Psoas muscle (tissue), 7 donors: ENCODE measurements at regions not wholly inside any gene's neighbourhood (a gene's known extent, or its start where the extent isn't known, plus 50 kb on each side); places are given as distances from the start of the nearest gene placed in this dataset.

Experiments
- ATAC-seq, 4 donors: fragments of 200-7000 bp; cut with Tn5 transposase; one replicate each; pipeline ENCODE4 v1.9.1; 2020; ENCODE audit warnings: moderate library complexity in 3 of 4, mild to moderate bottlenecking in 2 of 4
- DNase-seq, 2 donors: peaks; one replicate each; pipeline ENCODE4 v3.0.0-alpha.2; 2020
- H3K27ac ChIP-seq: fragments of 200-600 bp; one replicate; pipeline ENCODE4 v1.8.0; 2022
- H3K27me3 ChIP-seq, 3 donors: fragments of 200-600 bp in 1 of 3; one replicate each; pipeline versions ENCODE4 v1.6.1 to v1.8.0; 2013 to 2022; ENCODE audit warnings: low read length in 2 of 3, mild to moderate bottlenecking in 2 of 3, moderate library complexity in 1 of 3; ENCODE audit not compliant: insufficient read depth in 3 of 3
- H3K36me3 ChIP-seq, 2 donors: fragments of 200-600 bp in 1 of 2; one replicate each; pipeline versions ENCODE4 v1.6.1 to v1.8.0; 2013 to 2022; ENCODE audit warnings: low read depth in 1 of 2, mild to moderate bottlenecking in 1 of 2, moderate library complexity in 1 of 2; ENCODE audit not compliant: insufficient read depth in 1 of 2
- H3K4me1 ChIP-seq: fragments of 200-600 bp; one replicate; pipeline ENCODE4 v1.8.0; 2022
- H3K4me3 ChIP-seq: fragments of 200-600 bp; one replicate; pipeline ENCODE4 v1.8.0; 2022; ENCODE audit warnings: mild to moderate bottlenecking
- H3K9me3 ChIP-seq: fragments of 200-600 bp; one replicate; pipeline ENCODE4 v1.8.0; 2022
- WGBS, 3 donors: extraction: QIAGEN DNeasy Blood & Tissue Kit; methylation state at CpG; one replicate each; pipeline versions ENCODE4 v1.1.6 to v1.1.7; 2013; 5-methylcytosine and 5-hydroxymethylcytosine counted together
- intact Hi-C, 2 donors: fragments of 100-400 bp; cut with DNase I; formaldehyde crosslinking; loops; one replicate each; pipeline versions ENCODE4 v1.11.0 to v1.14.2; 2022
- TF ChIP-seq, protein P1 (sequence below): fragments of 200-600 bp; IDR thresholded peaks from one replicate; pipeline ENCODE4 v1.8.0; 2022; ENCODE audit warnings: antibody characterized with exemption
- donor health status: healthy with polysubstance abuse.
- donor health status: DM: no; HTN: no; CAD: no; lungs with moderate emphysema.
- donor health status: Bipolar disorder and iron deficiency.
- donor health status: healthy.
- donor health status: DM: yes; HTN: yes; CAD: no.
- donor health status: DM: no; HTN: no; CAD: no.
- donor health status: DM: yes; HTN: yes; CAD: no.

DNA sequence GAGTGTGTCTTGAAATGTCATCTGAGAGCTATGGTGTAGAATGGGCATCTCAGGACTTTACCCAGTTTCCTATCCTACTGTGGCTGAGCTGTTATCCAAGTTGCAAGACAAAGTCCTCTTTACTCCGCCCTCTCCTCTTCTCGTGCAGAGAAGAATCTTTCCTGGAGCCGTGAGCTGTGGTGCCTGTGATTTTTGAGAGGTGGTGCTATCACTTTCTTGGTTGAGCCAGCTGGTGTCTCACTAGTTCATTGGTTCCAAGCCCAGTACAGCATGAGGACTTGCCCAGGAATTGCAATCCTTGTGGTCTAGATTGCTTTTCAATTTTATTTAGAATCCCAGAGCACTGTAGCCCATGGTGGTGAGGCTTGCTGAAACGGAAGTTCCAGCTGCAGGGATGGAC is 2300.3 kb downstream of the MAT2B start:
- H3K4me3 ChIP-seq = no peak overlapping the region
- TF ChIP-seq, protein P1, sequence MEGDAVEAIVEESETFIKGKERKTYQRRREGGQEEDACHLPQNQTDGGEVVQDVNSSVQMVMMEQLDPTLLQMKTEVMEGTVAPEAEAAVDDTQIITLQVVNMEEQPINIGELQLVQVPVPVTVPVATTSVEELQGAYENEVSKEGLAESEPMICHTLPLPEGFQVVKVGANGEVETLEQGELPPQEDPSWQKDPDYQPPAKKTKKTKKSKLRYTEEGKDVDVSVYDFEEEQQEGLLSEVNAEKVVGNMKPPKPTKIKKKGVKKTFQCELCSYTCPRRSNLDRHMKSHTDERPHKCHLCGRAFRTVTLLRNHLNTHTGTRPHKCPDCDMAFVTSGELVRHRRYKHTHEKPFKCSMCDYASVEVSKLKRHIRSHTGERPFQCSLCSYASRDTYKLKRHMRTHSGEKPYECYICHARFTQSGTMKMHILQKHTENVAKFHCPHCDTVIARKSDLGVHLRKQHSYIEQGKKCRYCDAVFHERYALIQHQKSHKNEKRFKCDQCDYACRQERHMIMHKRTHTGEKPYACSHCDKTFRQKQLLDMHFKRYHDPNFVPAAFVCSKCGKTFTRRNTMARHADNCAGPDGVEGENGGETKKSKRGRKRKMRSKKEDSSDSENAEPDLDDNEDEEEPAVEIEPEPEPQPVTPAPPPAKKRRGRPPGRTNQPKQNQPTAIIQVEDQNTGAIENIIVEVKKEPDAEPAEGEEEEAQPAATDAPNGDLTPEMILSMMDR = no peak
- H3K36me3 ChIP-seq = no peaks in the 10 kb centered on the region
- ATAC-seq (no peak), DNase-seq (no peak)
- no peaks in the 10 kb centered on the region for H3K27me3 ChIP-seq
- whole genome bisulfite sequencing, 3 donors = 35 to 43% (median 42%) methylated on average over 4 of the region's 4 CpGs
- intact Hi-C loops = no loop called here
- no peaks in the 10 kb centered on the region for H3K9me3 ChIP-seq
- H3K27ac ChIP-seq = no peak overlapping the region
- H3K4me1 ChIP-seq = no peaks in the 10 kb centered on the region

DNA sequence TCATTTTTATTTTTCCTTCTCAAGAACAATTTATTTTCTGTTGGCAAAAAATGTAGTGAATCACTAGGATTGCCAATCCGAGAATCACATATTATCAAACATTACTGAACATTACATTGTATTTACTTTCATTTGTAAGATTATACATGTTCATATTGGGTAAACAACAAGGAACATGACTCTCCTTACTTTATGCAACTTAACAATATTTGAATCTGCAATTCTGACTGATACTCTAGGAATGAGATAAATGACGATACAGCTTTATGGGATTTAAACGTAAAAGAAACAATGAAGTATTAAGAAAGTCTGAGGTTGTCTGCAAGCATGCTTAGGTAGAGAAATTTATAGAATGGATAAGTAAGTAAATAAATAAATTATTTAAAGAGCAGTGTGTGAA is 2302.9 kb downstream of the MAT2B start:
- WGBS, 3 donors = 58 to 60% (median 59%) methylated on average over 3 of the region's 3 CpGs

GRCh38 chr5:165809914-165810313 is 2304.5 kb downstream of the MAT2B start:
- no peak for DNase-seq
- H3K4me1 ChIP-seq = no peaks in the 10 kb centered on the region
- TF ChIP-seq, protein P1 = no peak
- no peak for ATAC-seq
- no peaks in the 10 kb centered on the region for H3K36me3 ChIP-seq
- H3K27ac ChIP-seq = no peak overlapping the region
- intact Hi-C loops = no loop called here
- H3K4me3 ChIP-seq = no peak overlapping the region
- WGBS, 3 donors = 74 to 81% (median 75%) methylated on average over 3 of the region's 3 CpGs
- H3K9me3 ChIP-seq = no peaks in the 10 kb centered on the region
- H3K27me3 ChIP-seq = no peaks in the 10 kb centered on the region

More for the DNA sequence above, 2302.9 kb downstream of the MAT2B start:
- TF ChIP-seq, protein P1 = no peak
- ATAC-seq = no peak
- no peak overlapping the region for H3K4me3 ChIP-seq
- intact Hi-C loops = no loop called here
- H3K27ac ChIP-seq = no peak overlapping the region
- no peaks in the 10 kb centered on the region for H3K27me3 ChIP-seq
- no peaks in the 10 kb centered on the region for H3K36me3 ChIP-seq
- H3K4me1 ChIP-seq = no peaks in the 10 kb centered on the region
- no peaks in the 10 kb centered on the region for H3K9me3 ChIP-seq
- DNase-seq = no peak

- Histone ChIP-seq H3K27ac (no peak overlapping the region), H3K36me3 (no peaks in the 10 kb centered on the region), H3K27me3 (no peaks in the 10 kb centered on the region), H3K4me1 (no peaks in the 10 kb centered on the region), H3K9me3 (no peaks in the 10 kb centered on the region), H3K4me3 (no peak overlapping the region)
- no peak for DNase-seq
- ATAC-seq = no peak
- WGBS, 3 donors = 68 to 88% (median 75%) methylated on average over 6 of the region's 6 CpGs
- intact Hi-C loops = no loop called here
- TF ChIP-seq, protein P1 = no peak
Observed at GRCh38 chr5:165829504-165829903, 2324.1 kb downstream of the MAT2B start.

DNA sequence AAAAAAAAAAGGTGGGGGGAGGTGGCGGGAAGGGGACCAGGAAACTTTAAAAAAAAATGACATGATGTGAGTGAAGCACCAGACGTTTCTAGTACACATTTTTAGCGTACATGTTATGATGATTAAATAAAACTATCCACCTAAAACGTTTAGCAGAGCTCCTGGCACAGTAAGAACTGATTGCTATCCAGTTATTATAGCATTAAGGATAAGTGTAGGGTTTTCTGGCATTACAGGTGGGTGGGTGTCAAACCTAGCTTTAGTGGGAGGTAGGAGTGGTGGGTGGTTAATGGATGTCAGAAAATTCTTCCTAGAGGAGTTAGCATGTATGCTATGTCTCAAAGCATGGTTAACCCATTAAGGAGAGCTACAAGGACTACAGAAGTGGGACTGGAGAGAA is 2329.5 kb downstream of the MAT2B start:
- H3K27me3 ChIP-seq = no peaks in the 10 kb centered on the region
- TF ChIP-seq, protein P1 = no peak
- intact Hi-C loops = no loop called here
- DNase-seq (no peak), ATAC-seq (no peak)
- no peaks in the 10 kb centered on the region for H3K9me3 ChIP-seq
- no peak overlapping the region for H3K4me3 ChIP-seq
- H3K4me1 ChIP-seq = no peaks in the 10 kb centered on the region
- no peaks in the 10 kb centered on the region for H3K36me3 ChIP-seq
- WGBS, 3 donors = 47 to 59% (median 56%) methylated on average over 4 of the region's 4 CpGs
- no peak overlapping the region for H3K27ac ChIP-seq
